OCI-LY7 (cell line): ENCODE measurements at regions not wholly inside any gene's neighbourhood (a gene's known extent, or its start where the extent isn't known, plus 50 kb on each side); places are given as distances from the start of the nearest gene placed in this dataset.

Experiments used
- BruUV-seq: library from RNA; stranded (reverse); fragments of 400-500 nt; replicated peaks from 2 replicates; lab custom pipeline; 2021; lab: Mats Ljungman, UMichigan
- CTCF ChIA-PET: fragments of 300-600 bp; sonication (Branson Sonifier 250); formaldehyde crosslinking; loops from one replicate; lab custom pipeline; 2022; ENCODE audit warnings: antibody characterized with exemption; ENCODE audit not compliant: unreplicated experiment; lab: Charles Lee
- POLR2A ChIA-PET: fragments of 300-600 bp; sonication (Branson Sonifier 250); formaldehyde crosslinking; loops from one replicate; lab custom pipeline; 2022; ENCODE audit warnings: antibody characterized with exemption; lab: Charles Lee
- DNase-seq: peaks from one replicate; pipeline ENCODE4 v3.0.0-alpha.2; 2015; ENCODE audit warnings: low spot score
- H2AFZ ChIP-seq: fragments of 200-600 bp; sonication (generic), shearing (Covaris generic); 2 replicates; pipeline ENCODE4 v1.6.1; 2014; ENCODE audit warnings: mild to moderate bottlenecking, antibody characterized with exemption, low read length, moderate library complexity
- H3K27ac ChIP-seq: fragments of 200-600 bp; sonication (generic); 2 replicates; pipeline ENCODE4 v1.5.1; 2014; ENCODE audit warnings: mixed run types, low read depth, mild to moderate bottlenecking, moderate library complexity, low read length, inconsistent platforms; ENCODE audit not compliant: poor library complexity, severe bottlenecking
- H3K36me3 ChIP-seq: fragments of 200-600 bp; sonication (generic); 2 replicates; pipeline ENCODE4 v1.6.1; 2014; ENCODE audit warnings: mild to moderate bottlenecking, antibody characterized with exemption, low read length, moderate library complexity, mixed read lengths; ENCODE audit not compliant: insufficient read depth
- H3K4me1 ChIP-seq: fragments of 200-600 bp; sonication (generic); 2 replicates; pipeline ENCODE4 v1.5.1; 2014; ENCODE audit warnings: mild to moderate bottlenecking, low read length; ENCODE audit not compliant: insufficient read depth, poor library complexity, severe bottlenecking
- H3K4me2 ChIP-seq: fragments of 200-600 bp; sonication (generic); 2 replicates; pipeline ENCODE4 v1.6.1; 2014; ENCODE audit warnings: mild to moderate bottlenecking, low read length
- H3K4me3 ChIP-seq: fragments of 200-600 bp; sonication (generic); 2 replicates; pipeline ENCODE4 v1.5.1; 2014; ENCODE audit warnings: mild to moderate bottlenecking, low read depth, low read length; ENCODE audit not compliant: poor library complexity, severe bottlenecking
- H3K79me2 ChIP-seq: fragments of 200-600 bp; sonication (generic); 2 replicates; pipeline ENCODE4 v1.6.1; 2016; ENCODE audit warnings: low read depth, mild to moderate bottlenecking, low read length, moderate library complexity, mixed read lengths; ENCODE audit not compliant: insufficient read depth
- H3K9me2 ChIP-seq: fragments of 200-600 bp; sonication (generic); 2 replicates; pipeline ENCODE4 v1.6.1; 2016; ENCODE audit warnings: mild to moderate bottlenecking, low read length, mixed read lengths; ENCODE audit not compliant: insufficient read depth
- H3K9me3 ChIP-seq: fragments of 200-600 bp; sonication (generic); 2 replicates; pipeline ENCODE4 v1.6.1; 2014; ENCODE audit warnings: mild to moderate bottlenecking, mixed run types, low read length, mixed read lengths
- H4K20me1 ChIP-seq: fragments of 200-600 bp; sonication (generic); 2 replicates; pipeline ENCODE4 v1.6.1; 2014; ENCODE audit warnings: mild to moderate bottlenecking, antibody characterized with exemption, low read length, moderate library complexity, mixed read lengths; ENCODE audit not compliant: insufficient read depth
- EZH2phosphoT487 ChIP-seq: fragments of 200-600 bp; sonication (generic); IDR thresholded peaks from 2 replicates; pipeline ENCODE4 v1.6.1; 2018; ENCODE audit warnings: low read depth, borderline replicate concordance, mild to moderate bottlenecking, mixed run types, antibody characterized with exemption, low read length, moderate library complexity, mixed read lengths
- intact Hi-C: fragments of 100-400 bp; cut with micrococcal nuclease; formaldehyde crosslinking; loops from one replicate; pipeline ENCODE4 v1.10.0; 2022; ENCODE audit not compliant: unreplicated experiment
- TF ChIP-seq, protein P1 (sequence below): fragments of 200-600 bp; sonication (generic); conservative IDR thresholded peaks from 2 replicates; pipeline ENCODE4 v1.5.1; 2014; ENCODE audit warnings: mild to moderate bottlenecking, antibody characterized with exemption, low read length, moderate library complexity, mixed read lengths

GRCh38 chr2:198591586-198591985, 787.2 kb downstream of the PLCL1 start:
- no peak overlapping the region for H3K27ac ChIP-seq
- no peak overlapping the region for H3K4me2 ChIP-seq
- no peaks in the 10 kb centered on the region for H3K9me2 ChIP-seq
- no peaks in the 10 kb centered on the region for H4K20me1 ChIP-seq
- TF ChIP-seq, protein P1, sequence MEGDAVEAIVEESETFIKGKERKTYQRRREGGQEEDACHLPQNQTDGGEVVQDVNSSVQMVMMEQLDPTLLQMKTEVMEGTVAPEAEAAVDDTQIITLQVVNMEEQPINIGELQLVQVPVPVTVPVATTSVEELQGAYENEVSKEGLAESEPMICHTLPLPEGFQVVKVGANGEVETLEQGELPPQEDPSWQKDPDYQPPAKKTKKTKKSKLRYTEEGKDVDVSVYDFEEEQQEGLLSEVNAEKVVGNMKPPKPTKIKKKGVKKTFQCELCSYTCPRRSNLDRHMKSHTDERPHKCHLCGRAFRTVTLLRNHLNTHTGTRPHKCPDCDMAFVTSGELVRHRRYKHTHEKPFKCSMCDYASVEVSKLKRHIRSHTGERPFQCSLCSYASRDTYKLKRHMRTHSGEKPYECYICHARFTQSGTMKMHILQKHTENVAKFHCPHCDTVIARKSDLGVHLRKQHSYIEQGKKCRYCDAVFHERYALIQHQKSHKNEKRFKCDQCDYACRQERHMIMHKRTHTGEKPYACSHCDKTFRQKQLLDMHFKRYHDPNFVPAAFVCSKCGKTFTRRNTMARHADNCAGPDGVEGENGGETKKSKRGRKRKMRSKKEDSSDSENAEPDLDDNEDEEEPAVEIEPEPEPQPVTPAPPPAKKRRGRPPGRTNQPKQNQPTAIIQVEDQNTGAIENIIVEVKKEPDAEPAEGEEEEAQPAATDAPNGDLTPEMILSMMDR: no peak
- no peak for TF ChIP-seq EZH2phosphoT487
- POLR2A ChIA-PET: no interaction called here
- CTCF ChIA-PET: no interaction called here
- intact Hi-C loops: no loop called here
- H3K9me3 ChIP-seq: no peaks in the 10 kb centered on the region
- no peak overlapping the region for H3K4me3 ChIP-seq
- H2AFZ ChIP-seq: no peak overlapping the region; the same call in 1 of the 2 replicates
- no peaks in the 10 kb centered on the region for H3K36me3 ChIP-seq
- H3K4me1 ChIP-seq: peaks cover 20% of the 10 kb centered on the region
- H3K79me2 ChIP-seq: no peaks in the 10 kb centered on the region
- no TSS peak for BruUV-seq
- no peak for DNase-seq

GRCh38 chr2:198587741-198588140, 783.3 kb downstream of the PLCL1 start:
- CTCF ChIA-PET: no interaction called here
- H4K20me1 ChIP-seq: no peaks in the 10 kb centered on the region

DNA sequence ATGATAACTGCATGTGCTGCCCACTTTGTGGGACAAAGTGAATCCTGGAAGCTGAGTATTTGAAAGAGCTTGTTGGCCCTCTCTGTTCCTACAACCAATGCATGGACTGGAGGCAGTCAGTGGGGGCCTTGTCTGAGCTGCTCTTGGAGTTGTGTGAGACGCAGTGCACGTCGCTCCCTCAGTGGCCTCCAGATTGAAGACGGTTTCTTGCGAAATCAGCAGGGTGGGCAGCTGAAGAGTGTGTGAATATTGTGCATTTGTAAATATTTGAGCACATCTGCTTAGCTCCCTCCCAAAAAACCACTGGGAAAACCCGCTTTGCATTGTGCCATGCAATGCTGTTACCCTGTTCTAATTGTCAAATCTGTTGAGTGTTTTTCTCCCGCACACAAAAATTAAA, 782.8 kb downstream of the PLCL1 start:
- H3K9me2 ChIP-seq: no peaks in the 10 kb centered on the region
- CTCF ChIA-PET: interaction anchor here (0.5 kb wide), 1 partner anchor 324 kb away, joined by 4 read pairs; no protein-coding TSS in a partner anchor
- POLR2A ChIA-PET: interaction anchor here (0.6 kb wide), 1 partner anchor 538 kb away, joined by 3 read pairs; no protein-coding TSS in a partner anchor
- no TSS peak for BruUV-seq
- TF ChIP-seq EZH2phosphoT487: no peak
- TF ChIP-seq, protein P1: no peak
- no peaks in the 10 kb centered on the region for H3K79me2 ChIP-seq
- no peaks in the 10 kb centered on the region for H3K36me3 ChIP-seq
- no peak for DNase-seq
- H4K20me1 ChIP-seq: no peaks in the 10 kb centered on the region
- H3K27ac ChIP-seq: no peak overlapping the region
- 0 out of 2 replicates have a peak overlapping the region, but pooled peaks have one; percentile 9 for H3K4me2 ChIP-seq
- no peaks in the 10 kb centered on the region for H3K9me3 ChIP-seq
- H2AFZ ChIP-seq: peak overlapping the region; percentile 88
- peaks cover 7% of the 10 kb centered on the region for H3K4me1 ChIP-seq
- intact Hi-C loops: no loop called here
- H3K4me3 ChIP-seq: no peak overlapping the region

More at GRCh38 chr2:198587741-198588140, 783.3 kb downstream of the PLCL1 start:
- TF ChIP-seq EZH2phosphoT487: no peak
- TF ChIP-seq, protein P1: no peak
- no TSS peak for BruUV-seq
- DNase-seq: peak; percentile 11
- Histone ChIP-seq H3K27ac (no peak overlapping the region), H3K36me3 (no peaks in the 10 kb centered on the region), H3K9me2 (no peaks in the 10 kb centered on the region), H3K4me3 (no peak overlapping the region), H3K4me2 (0 out of 2 replicates have a peak overlapping the region, but pooled peaks have one; percentile 9), H2AFZ (peak overlapping the region; percentile 88), H3K9me3 (no peaks in the 10 kb centered on the region), H3K4me1 (peaks cover 7% of the 10 kb centered on the region), H3K79me2 (no peaks in the 10 kb centered on the region)
- intact Hi-C loops: no loop called here
- POLR2A ChIA-PET: interaction anchor here (0.6 to 0.7 kb wide), 2 partner anchors 23 to 537 kb away, joined by 3 read pairs; no protein-coding TSS in a partner anchor
